ENCODE measurements at regions not wholly inside any gene's neighbourhood (a gene's known extent, or its start where the extent isn't known, plus 50 kb on each side); places are given as distances from the start of the nearest gene placed in this dataset.

GRCh38 chr15:62464705-62465104 is 299.6 kb upstream of the C2CD4B start:
- Histone ChIP-seq H2BK120ac (ENCODE audit: low read depth, low read length) (no peak overlapping the region), H3K4ac (ENCODE audit: low read length) (no peak overlapping the region), H4K91ac (ENCODE audit: low read depth, low read length, poor library complexity) (no peak overlapping the region), H3K27me3 (ENCODE audit: control insufficient read depth in 3 of 3, insufficient read depth in 3 of 3, low read depth in 1 of 3, low read length in 3 of 3) (no peaks in the 10 kb centered on the region), H2BK12ac (ENCODE audit: low read length) (no peak overlapping the region), H3K27ac (replicated peaks; ENCODE audit: low read length) (no peak overlapping the region), H3K79me1 (ENCODE audit: low read depth, low read length) (no peaks in the 10 kb centered on the region), H3K4me1 (ENCODE audit: control insufficient read depth in 2 of 2, insufficient read depth in 1 of 2, low read depth in 1 of 2, low read length in 2 of 2) (peaks cover 12 to 13% of the 10 kb centered on the region in 2 donors), H2AFZ (ENCODE audit: low read length) (no peak overlapping the region), H2AK5ac (ENCODE audit: low read depth, low read length) (no peak overlapping the region), H3K4me3 (ENCODE audit: low read length in 2 of 2) (no peak overlapping the region), H2BK15ac (ENCODE audit: low read length) (no peak overlapping the region), H2BK5ac (ENCODE audit: low read length) (no peak overlapping the region), H3K23ac (ENCODE audit: low read depth, low read length, poor library complexity) (no peak overlapping the region), H3K9me3 (replicated peaks in 1 of 2; ENCODE audit: control insufficient read depth in 2 of 2, insufficient read depth in 1 of 2, low read depth in 1 of 2, low read length in 2 of 2) (no peaks in the 10 kb centered on the region), H3K14ac (ENCODE audit: low read length) (no peak overlapping the region), H3K36me3 (replicated peaks in 1 of 2; ENCODE audit: control insufficient read depth in 2 of 2, insufficient read depth in 2 of 2, low read length in 2 of 2) (no peaks in the 10 kb centered on the region), H3K18ac (ENCODE audit: low read length) (no peak overlapping the region), H3K4me2 (ENCODE audit: insufficient read depth, low read length, poor library complexity, severe bottlenecking) (no peak overlapping the region), H4K8ac (ENCODE audit: low read depth, low read length) (no peak overlapping the region), H3K9ac (ENCODE audit: low read depth, low read length, poor library complexity) (no peak overlapping the region)
- no peak for DNase-seq (ENCODE audit: low spot score)
- WGBS, 2 donors (ENCODE audit: extremely low coverage in 2 of 2, insufficient read length in 2 of 2, insufficient replicate concordance in 1 of 2): no CpG with 5 or more reads among the region's 5 CpGs

GRCh38 chr15:62465173-62465572 is 300.1 kb upstream of the C2CD4B start:
- Histone ChIP-seq H2BK5ac (ENCODE audit: low read length) (no peak overlapping the region), H3K4me1 (ENCODE audit: control insufficient read depth in 2 of 2, insufficient read depth in 1 of 2, low read depth in 1 of 2, low read length in 2 of 2) (peaks cover 16 to 17% of the 10 kb centered on the region in 2 donors), H2AK5ac (ENCODE audit: low read depth, low read length) (no peak overlapping the region), H3K79me1 (ENCODE audit: low read depth, low read length) (no peaks in the 10 kb centered on the region), H3K4me3 (ENCODE audit: low read length in 2 of 2) (no peak overlapping the region), H3K36me3 (replicated peaks in 1 of 2; ENCODE audit: control insufficient read depth in 2 of 2, insufficient read depth in 2 of 2, low read length in 2 of 2) (no peaks in the 10 kb centered on the region), H2BK120ac (ENCODE audit: low read depth, low read length) (no peak overlapping the region), H3K9ac (ENCODE audit: low read depth, low read length, poor library complexity) (no peak overlapping the region), H3K4me2 (ENCODE audit: insufficient read depth, low read length, poor library complexity, severe bottlenecking) (no peak overlapping the region), H3K27me3 (ENCODE audit: control insufficient read depth in 3 of 3, insufficient read depth in 3 of 3, low read depth in 1 of 3, low read length in 3 of 3) (no peaks in the 10 kb centered on the region), H2BK15ac (ENCODE audit: low read length) (no peak overlapping the region), H3K18ac (ENCODE audit: low read length) (no peak overlapping the region), H4K91ac (ENCODE audit: low read depth, low read length, poor library complexity) (no peak overlapping the region), H4K8ac (ENCODE audit: low read depth, low read length) (no peak overlapping the region), H3K9me3 (replicated peaks in 1 of 2; ENCODE audit: control insufficient read depth in 2 of 2, insufficient read depth in 1 of 2, low read depth in 1 of 2, low read length in 2 of 2) (no peaks in the 10 kb centered on the region), H3K27ac (replicated peaks; ENCODE audit: low read length) (no peak overlapping the region), H2BK12ac (ENCODE audit: low read length) (no peak overlapping the region), H3K14ac (ENCODE audit: low read length) (no peak overlapping the region), H2AFZ (ENCODE audit: low read length) (no peak overlapping the region), H3K4ac (ENCODE audit: low read length) (no peak overlapping the region), H3K23ac (ENCODE audit: low read depth, low read length, poor library complexity) (no peak overlapping the region)
- no CpG with 5 or more reads among the region's 12 CpGs for WGBS, 2 donors (ENCODE audit: extremely low coverage in 2 of 2, insufficient read length in 2 of 2, insufficient replicate concordance in 1 of 2)
- DNase-seq (ENCODE audit: low spot score): no peak

GRCh38 chr15:62469478-62469873 is 304.4 kb upstream of the C2CD4B start:
- no peak overlapping the region for H3K4ac ChIP-seq (ENCODE audit: low read length)
- H2BK120ac ChIP-seq (ENCODE audit: low read depth, low read length): no peak overlapping the region
- H3K9me3 ChIP-seq (replicated peaks in 1 of 2; ENCODE audit: control insufficient read depth in 2 of 2, insufficient read depth in 1 of 2, low read depth in 1 of 2, low read length in 2 of 2): no peaks in the 10 kb centered on the region
- no peak for DNase-seq (ENCODE audit: low spot score)
- no peak overlapping the region for H3K9ac ChIP-seq (ENCODE audit: low read depth, low read length, poor library complexity)
- H3K4me3 ChIP-seq (ENCODE audit: low read length in 2 of 2): no peak overlapping the region
- H2AK5ac ChIP-seq (ENCODE audit: low read depth, low read length): no peak overlapping the region
- peaks cover 2% of the 10 kb centered on the region for H3K79me1 ChIP-seq (ENCODE audit: low read depth, low read length)
- H2BK15ac ChIP-seq (ENCODE audit: low read length): no peak overlapping the region
- H3K27ac ChIP-seq (replicated peaks; ENCODE audit: low read length): no peak overlapping the region
- H3K27me3 ChIP-seq (ENCODE audit: control insufficient read depth in 3 of 3, insufficient read depth in 3 of 3, low read depth in 1 of 3, low read length in 3 of 3): no peaks in the 10 kb centered on the region
- H3K4me2 ChIP-seq (ENCODE audit: insufficient read depth, low read length, poor library complexity, severe bottlenecking): no peak overlapping the region
- no peak overlapping the region for H2AFZ ChIP-seq (ENCODE audit: low read length)
- H3K23ac ChIP-seq (ENCODE audit: low read depth, low read length, poor library complexity): no peak overlapping the region
- no peak overlapping the region for H3K14ac ChIP-seq (ENCODE audit: low read length)
- no peak overlapping the region for H2BK5ac ChIP-seq (ENCODE audit: low read length)
- no peaks in the 10 kb centered on the region for H3K36me3 ChIP-seq (replicated peaks in 1 of 2; ENCODE audit: control insufficient read depth in 2 of 2, insufficient read depth in 2 of 2, low read length in 2 of 2)
- H2BK12ac ChIP-seq (ENCODE audit: low read length): no peak overlapping the region
- H4K8ac ChIP-seq (ENCODE audit: low read depth, low read length): no peak overlapping the region
- no peak overlapping the region for H3K18ac ChIP-seq (ENCODE audit: low read length)
- no peak overlapping the region for H4K91ac ChIP-seq (ENCODE audit: low read depth, low read length, poor library complexity)
- H3K4me1 ChIP-seq (ENCODE audit: control insufficient read depth in 2 of 2, insufficient read depth in 1 of 2, low read depth in 1 of 2, low read length in 2 of 2): peaks cover 17 to 26% of the 10 kb centered on the region in 2 donors

GRCh38 chr15:62469874-62470688 is 305.0 kb upstream of the C2CD4B start:
- H3K4me2 ChIP-seq (ENCODE audit: insufficient read depth, low read length, poor library complexity, severe bottlenecking): no peak overlapping the region
- H2AFZ ChIP-seq (ENCODE audit: low read length): no peak overlapping the region
- H3K14ac ChIP-seq (ENCODE audit: low read length): no peak overlapping the region
- H2BK12ac ChIP-seq (ENCODE audit: low read length): no peak overlapping the region
- H3K4me1 ChIP-seq (ENCODE audit: control insufficient read depth in 2 of 2, insufficient read depth in 1 of 2, low read depth in 1 of 2, low read length in 2 of 2): peaks cover 16 to 23% of the 10 kb centered on the region in 2 donors
- DNase-seq (ENCODE audit: low spot score): no peak
- H3K36me3 ChIP-seq (replicated peaks in 1 of 2; ENCODE audit: control insufficient read depth in 2 of 2, insufficient read depth in 2 of 2, low read length in 2 of 2): no peaks in the 10 kb centered on the region
- no peaks in the 10 kb centered on the region for H3K27me3 ChIP-seq (ENCODE audit: control insufficient read depth in 3 of 3, insufficient read depth in 3 of 3, low read depth in 1 of 3, low read length in 3 of 3)
- no peak overlapping the region for H2BK15ac ChIP-seq (ENCODE audit: low read length)
- H3K9me3 ChIP-seq (replicated peaks in 1 of 2; ENCODE audit: control insufficient read depth in 2 of 2, insufficient read depth in 1 of 2, low read depth in 1 of 2, low read length in 2 of 2): no peaks in the 10 kb centered on the region
- H3K79me1 ChIP-seq (ENCODE audit: low read depth, low read length): peaks cover 2% of the 10 kb centered on the region
- H2AK5ac ChIP-seq (ENCODE audit: low read depth, low read length): no peak overlapping the region
- peak overlapping the region; percentile 11 for H3K18ac ChIP-seq (ENCODE audit: low read length)
- H3K9ac ChIP-seq (ENCODE audit: low read depth, low read length, poor library complexity): no peak overlapping the region
- no peak overlapping the region for H3K4ac ChIP-seq (ENCODE audit: low read length)
- no peak overlapping the region for H2BK5ac ChIP-seq (ENCODE audit: low read length)
- H4K91ac ChIP-seq (ENCODE audit: low read depth, low read length, poor library complexity): no peak overlapping the region
- H2BK120ac ChIP-seq (ENCODE audit: low read depth, low read length): no peak overlapping the region
- no peak overlapping the region for H3K4me3 ChIP-seq (ENCODE audit: low read length in 2 of 2)
- no peak overlapping the region for H3K27ac ChIP-seq (replicated peaks; ENCODE audit: low read length)
- no CpG with 5 or more reads among the region's 11 CpGs for WGBS, 2 donors (ENCODE audit: extremely low coverage in 2 of 2, insufficient read length in 2 of 2, insufficient replicate concordance in 1 of 2)
- H4K8ac ChIP-seq (ENCODE audit: low read depth, low read length): no peak overlapping the region
- H3K23ac ChIP-seq (ENCODE audit: low read depth, low read length, poor library complexity): no peak overlapping the region
